Common myeloid progenitor, CD34-positive (primary cell): ENCODE measurements at regions not wholly inside any gene's neighbourhood (a gene's known extent, or its start where the extent isn't known, plus 50 kb on each side); places are given as distances from the start of the nearest gene placed in this dataset.

ENCODE experiments used
- CTCF ChIA-PET: fragments of 350-600 bp; sonication (Branson Sonifier 250); formaldehyde crosslinking; loops from one replicate; lab custom pipeline; 2021; ENCODE audit warnings: antibody characterized with exemption; lab: Charles Lee
- POLR2A ChIA-PET: fragments of 350-600 bp; sonication (Branson Sonifier 250); formaldehyde crosslinking; loops from one replicate; lab custom pipeline; 2021; ENCODE audit warnings: antibody characterized with exemption; lab: Charles Lee
- DNase-seq, 3 donors: peaks; one replicate each; pipeline versions ENCODE4 v3.0.0 to v3.0.0-alpha.2; 2013
- H3K27ac ChIP-seq, 2 experiments: 1 replicate in 1 of 2; 2 replicates in 1 of 2; pipeline ENCODE4 v1.7.0; 2013; ENCODE audit warnings: inconsistent platforms in 2 of 2, low read length in 2 of 2, mild to moderate bottlenecking in 2 of 2, low read depth in 1 of 2, moderate library complexity in 1 of 2; ENCODE audit not compliant: severe bottlenecking in 2 of 2, insufficient read depth in 1 of 2, poor library complexity in 1 of 2
- H3K27me3 ChIP-seq, 5 experiments: replicated peaks in 2 of 5; 1 replicate in 3 of 5; 2 replicates in 2 of 5; pipeline versions ENCODE4 v1.6.1 to v1.7.0; 2013; ENCODE audit warnings: low read length in 4 of 5, mild to moderate bottlenecking in 2 of 5, moderate library complexity in 2 of 5, inconsistent platforms in 1 of 5; ENCODE audit not compliant: insufficient read depth in 5 of 5, control insufficient read depth in 4 of 5
- H3K36me3 ChIP-seq, 4 experiments: 1 replicate in 2 of 4; 2 replicates in 2 of 4; pipeline versions ENCODE4 v1.6.1 to v1.7.0; 2013; ENCODE audit warnings: low read length in 3 of 4, control low read depth in 1 of 4, mild to moderate bottlenecking in 1 of 4; ENCODE audit not compliant: control insufficient read depth in 4 of 4, insufficient read depth in 4 of 4
- H3K4me1 ChIP-seq, 4 experiments: 1 replicate in 3 of 4; 2 replicates in 1 of 4; pipeline versions ENCODE4 v1.6.1 to v1.7.1; 2013; ENCODE audit warnings: low read length in 3 of 4, mild to moderate bottlenecking in 3 of 4, control low read depth in 1 of 4, inconsistent platforms in 1 of 4, moderate library complexity in 1 of 4; ENCODE audit not compliant: control insufficient read depth in 4 of 4, insufficient read depth in 4 of 4; ENCODE audit errors: control extremely low read depth in 1 of 4
- H3K4me3 ChIP-seq, 7 experiments: 1 replicate in 4 of 7; 2 replicates in 3 of 7; pipeline versions ENCODE4 v1.5.1 to v1.7.0; 2013; ENCODE audit warnings: mild to moderate bottlenecking in 7 of 7, low read length in 6 of 7, moderate library complexity in 6 of 7, inconsistent platforms in 2 of 7, low read depth in 2 of 7, control low read depth in 1 of 7; ENCODE audit not compliant: insufficient read depth in 4 of 7, control insufficient read depth in 1 of 7; ENCODE audit errors: extremely low read depth in 1 of 7
- H3K9me3 ChIP-seq, 5 experiments: 1 replicate in 4 of 5; 2 replicates in 1 of 5; pipeline versions ENCODE4 v1.6.1 to v1.7.1; 2013; ENCODE audit warnings: low read length in 4 of 5, mild to moderate bottlenecking in 2 of 5, inconsistent platforms in 1 of 5, low read depth in 1 of 5, moderate library complexity in 1 of 5; ENCODE audit not compliant: control insufficient read depth in 4 of 5, insufficient read depth in 2 of 5; ENCODE audit errors: control extremely low read depth in 1 of 5
- WGBS: methylation state at CpG from one replicate; pipeline ENCODE4 v1.1.5; 2013; ENCODE audit not compliant: insufficient coverage; 5-methylcytosine and 5-hydroxymethylcytosine counted together

DNA sequence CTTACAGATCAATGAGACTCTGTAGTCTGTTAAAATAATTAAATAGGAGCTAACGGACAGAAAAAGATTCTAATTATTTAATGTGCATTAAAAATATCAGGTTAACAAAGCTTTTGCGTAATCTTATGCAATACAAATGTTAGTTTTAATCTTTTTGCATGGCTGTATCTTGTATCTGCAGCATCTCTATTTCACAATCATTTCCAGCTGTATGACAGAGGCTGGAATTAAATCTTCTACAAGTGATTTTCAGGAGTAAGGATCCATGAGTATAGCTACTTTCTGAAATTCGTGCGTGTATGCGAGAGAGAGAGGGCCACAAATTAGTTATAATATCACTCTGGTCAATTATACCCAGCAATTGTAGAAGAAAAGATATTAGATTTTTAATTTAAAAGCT, 1446.8 kb downstream of the NCAM2 start:
- Histone ChIP-seq H3K27ac (no peak overlapping the region), H3K4me3 (no peak overlapping the region), H3K4me1 (no peaks in the 10 kb centered on the region), H3K9me3 (no peaks in the 10 kb centered on the region), H3K36me3 (no peaks in the 10 kb centered on the region), H3K27me3 (no peaks in the 10 kb centered on the region)
- DNase-seq = no peak
- CTCF ChIA-PET = no interaction called here
- POLR2A ChIA-PET = no interaction called here
- no CpG with 5 or more reads among the region's 5 CpGs for WGBS

DNA sequence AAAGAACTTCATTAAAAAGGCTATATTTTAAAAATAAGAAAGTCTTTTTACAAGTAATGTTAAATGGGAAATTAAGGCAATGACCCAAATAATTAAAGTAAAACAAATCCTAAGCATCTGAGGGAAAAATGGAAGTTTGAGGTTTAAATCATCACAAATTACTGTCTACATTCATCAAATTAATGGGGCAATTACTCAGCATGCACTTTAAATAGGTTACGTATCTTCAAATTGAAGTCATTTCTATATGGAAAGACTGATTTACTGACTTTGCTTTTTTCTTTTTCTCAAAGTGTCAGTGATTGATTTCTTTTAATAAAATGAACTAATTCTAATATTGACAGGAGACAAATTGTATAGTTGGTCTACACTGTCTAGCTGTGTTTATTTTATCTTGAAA, 1452.3 kb downstream of the NCAM2 start:
- Histone ChIP-seq H3K4me3 (no peak overlapping the region), H3K27ac (no peak overlapping the region), H3K36me3 (no peaks in the 10 kb centered on the region), H3K9me3 (peaks cover 0 to 2% (median 0%) of the 10 kb centered on the region in 5 experiments), H3K4me1 (no peaks in the 10 kb centered on the region), H3K27me3 (no peaks in the 10 kb centered on the region)
- CTCF ChIA-PET = no interaction called here
- POLR2A ChIA-PET = no interaction called here
- WGBS = no CpG with 5 or more reads among the region's 1 CpG
- DNase-seq = no peak

DNA sequence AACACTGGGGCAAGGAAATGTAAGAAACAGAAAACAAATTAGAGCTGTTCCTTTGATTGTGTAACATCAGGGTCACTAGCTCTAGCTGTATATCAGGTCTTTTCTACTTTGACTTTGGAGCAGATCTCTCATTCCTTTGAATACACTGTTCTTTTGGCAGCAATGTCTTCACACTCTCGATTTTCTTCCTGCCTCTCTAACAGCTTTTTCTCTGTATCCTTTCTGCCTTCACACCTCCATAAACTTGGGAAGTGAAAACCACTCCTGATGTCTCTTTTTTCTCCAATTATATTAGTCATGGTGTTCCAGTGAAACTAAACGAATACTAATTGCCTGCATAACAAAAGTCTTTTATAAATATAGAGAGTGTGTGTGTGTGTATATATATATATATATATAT, 1458.0 kb downstream of the NCAM2 start:
- H3K4me1 ChIP-seq = no peaks in the 10 kb centered on the region
- 86% methylated on average over 1 of the region's 2 CpGs for WGBS
- H3K27ac ChIP-seq = no peak overlapping the region
- DNase-seq = no peak
- no peaks in the 10 kb centered on the region for H3K27me3 ChIP-seq
- CTCF ChIA-PET = no interaction called here
- H3K36me3 ChIP-seq = no peaks in the 10 kb centered on the region
- H3K4me3 ChIP-seq = no peak overlapping the region
- POLR2A ChIA-PET = interaction anchor here (0.6 kb wide), 1 partner anchor 13 kb away, joined by 3 read pairs; no protein-coding TSS in a partner anchor
- peaks cover 0 to 2% (median 0%) of the 10 kb centered on the region in 5 experiments for H3K9me3 ChIP-seq

DNA sequence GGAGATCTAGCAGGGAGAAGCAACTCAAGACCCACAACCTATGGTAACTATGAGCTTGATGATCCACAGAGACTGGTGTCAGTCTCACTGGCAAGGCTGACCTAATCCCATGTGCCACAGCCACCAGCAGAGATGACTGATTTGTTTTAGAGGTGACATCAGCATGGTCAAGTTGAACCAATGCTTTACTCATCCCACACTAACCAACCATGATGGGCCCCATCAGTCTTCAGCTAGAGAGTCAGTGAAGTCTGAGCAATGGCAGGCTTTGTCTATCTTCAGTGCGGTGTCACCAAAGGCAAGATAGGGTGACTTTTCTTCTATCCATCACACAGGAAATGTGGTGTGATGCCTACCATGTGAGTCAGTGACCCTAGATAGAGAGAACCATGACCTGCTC, 1470.7 kb downstream of the NCAM2 start:
- CTCF ChIA-PET = no interaction called here
- DNase-seq = no peak
- WGBS = no CpG with 5 or more reads among the region's 1 CpG

DNA sequence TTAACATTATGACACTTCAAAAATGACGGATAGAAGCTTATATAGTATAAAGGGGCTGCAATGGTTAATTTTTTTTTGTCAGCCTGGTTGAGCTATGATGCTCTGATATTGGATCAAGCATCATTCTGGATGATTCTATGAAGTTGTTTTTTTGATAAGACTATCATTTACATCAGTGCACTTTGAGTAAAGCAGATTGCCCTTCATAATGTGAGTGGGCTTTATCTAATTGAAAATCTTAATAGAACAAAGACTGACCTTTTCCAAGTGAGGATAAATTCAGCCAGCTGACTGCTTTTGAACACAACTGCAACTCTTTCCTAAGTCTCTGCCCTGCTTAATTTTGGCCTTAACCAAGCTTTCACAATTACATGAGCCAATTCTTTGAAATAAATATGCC, 1476.2 kb downstream of the NCAM2 start:
- Histone ChIP-seq H3K27me3 (no peaks in the 10 kb centered on the region), H3K4me1 (no peaks in the 10 kb centered on the region), H3K4me3 (no peak overlapping the region), H3K36me3 (no peaks in the 10 kb centered on the region), H3K9me3 (peaks cover 0 to 6% (median 0%) of the 10 kb centered on the region in 5 experiments), H3K27ac (no peak overlapping the region)
- DNase-seq = no peak
- POLR2A ChIA-PET = no interaction called here
- WGBS = 100% methylated on average over 1 of the region's 1 CpG
- CTCF ChIA-PET = interaction anchor here (1.4 kb wide), 1 partner anchor 13 kb away, joined by 3 read pairs; no protein-coding TSS in a partner anchor

More for the DNA sequence above, 1470.7 kb downstream of the NCAM2 start:
- no peak overlapping the region for H3K4me3 ChIP-seq
- H3K27ac ChIP-seq = no peak overlapping the region
- H3K9me3 ChIP-seq = no peaks in the 10 kb centered on the region
- H3K27me3 ChIP-seq = no peaks in the 10 kb centered on the region
- no peaks in the 10 kb centered on the region for H3K4me1 ChIP-seq
- no peaks in the 10 kb centered on the region for H3K36me3 ChIP-seq
- POLR2A ChIA-PET = no interaction called here

DNA sequence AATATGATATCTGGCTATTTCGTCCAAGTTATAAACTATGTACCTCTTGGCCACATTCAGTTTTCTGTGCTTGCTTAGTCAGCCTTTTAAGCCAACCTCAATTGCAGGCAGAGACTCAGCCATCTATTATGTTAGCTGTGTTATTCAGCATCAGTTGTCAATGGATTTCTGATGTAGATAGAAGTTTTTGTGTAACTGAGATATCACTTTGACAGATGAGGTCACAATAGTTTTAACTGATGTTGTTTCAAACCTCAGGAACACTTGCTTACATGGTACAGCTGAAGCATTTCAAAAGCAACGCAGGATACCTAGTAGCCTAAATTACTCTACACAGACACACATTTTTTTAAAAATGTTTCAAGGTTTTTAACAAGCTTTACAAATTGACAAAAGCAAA, 1478.0 kb downstream of the NCAM2 start:
- ChIA-PET CTCF (no interaction called here), POLR2A (no interaction called here)
- DNase-seq = no peak
- WGBS = no CpG with 5 or more reads among the region's 2 CpGs
- no peaks in the 10 kb centered on the region for H3K36me3 ChIP-seq
- no peak overlapping the region for H3K4me3 ChIP-seq
- H3K27ac ChIP-seq = no peak overlapping the region
- no peaks in the 10 kb centered on the region for H3K27me3 ChIP-seq
- peaks cover 0 to 6% (median 0%) of the 10 kb centered on the region in 5 experiments for H3K9me3 ChIP-seq
- H3K4me1 ChIP-seq = no peaks in the 10 kb centered on the region

DNA sequence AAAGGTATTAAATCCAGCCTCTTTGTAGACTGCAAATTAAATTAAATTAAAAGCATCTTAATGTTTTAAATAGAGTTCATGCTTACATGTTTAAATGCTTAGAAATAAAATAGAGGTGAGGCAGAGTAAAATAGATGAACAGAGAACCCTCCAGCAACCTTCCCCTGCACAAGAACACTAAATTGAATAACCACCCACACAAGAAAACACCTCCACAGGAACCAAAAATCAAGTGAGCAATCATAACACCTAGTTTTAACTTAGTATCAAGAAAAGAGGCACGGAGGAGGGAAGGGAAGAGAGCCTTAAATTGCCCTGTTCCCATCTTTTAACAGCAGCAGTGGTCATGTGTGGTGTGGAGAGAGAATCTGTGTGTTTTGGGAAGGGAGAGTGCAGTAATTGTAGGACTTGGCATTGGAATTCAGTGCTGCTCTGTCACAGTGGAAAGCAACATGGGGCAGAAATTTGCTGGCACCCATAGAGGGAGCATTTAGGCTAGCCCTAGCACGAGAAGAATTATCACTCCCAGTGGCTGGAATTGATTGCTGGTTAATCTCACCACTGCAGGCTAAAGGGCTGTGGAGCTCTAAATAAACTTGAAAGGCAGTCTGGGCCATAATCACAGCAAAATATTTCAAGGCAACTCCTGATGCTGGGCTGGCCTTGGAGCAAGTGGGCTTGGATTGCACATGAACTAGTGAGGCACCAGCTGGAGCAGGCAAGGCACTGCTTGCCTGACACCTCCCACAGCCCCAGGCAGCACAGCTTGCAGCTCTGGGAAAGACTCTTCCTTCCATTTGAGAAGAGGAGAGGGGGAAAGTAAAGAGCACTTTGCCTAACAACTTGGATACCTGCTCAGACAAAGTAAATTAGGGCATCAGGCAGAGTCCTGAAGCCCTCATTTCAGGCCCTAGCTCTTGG, 1478.8 kb downstream of the NCAM2 start:
- Histone ChIP-seq H3K36me3 (no peaks in the 10 kb centered on the region), H3K4me3 (no peak overlapping the region), H3K4me1 (no peaks in the 10 kb centered on the region), H3K27me3 (no peaks in the 10 kb centered on the region), H3K9me3 (peaks cover 0 to 6% (median 0%) of the 10 kb centered on the region in 5 experiments), H3K27ac (no peak overlapping the region)
- 40% methylated on average over 1 of the region's 2 CpGs for WGBS
- DNase-seq = no peak
- CTCF ChIA-PET = interaction anchor here (0.7 kb wide), 1 partner anchor 69 kb away, joined by 3 read pairs; no protein-coding TSS in a partner anchor
- POLR2A ChIA-PET = no interaction called here
